HG02623 (cell line): ENCODE measurements at regions not wholly inside any gene's neighbourhood (a gene's known extent, or its start where the extent isn't known, plus 50 kb on each side); places are given as distances from the start of the nearest gene placed in this dataset.

Experiments
- ATAC-seq: cut with Tn5 transposase; IDR thresholded peaks from one replicate; pipeline ENCODE4 v1.9.1; 2021; ENCODE audit warnings: moderate library complexity; ENCODE audit not compliant: unreplicated experiment

DNA sequence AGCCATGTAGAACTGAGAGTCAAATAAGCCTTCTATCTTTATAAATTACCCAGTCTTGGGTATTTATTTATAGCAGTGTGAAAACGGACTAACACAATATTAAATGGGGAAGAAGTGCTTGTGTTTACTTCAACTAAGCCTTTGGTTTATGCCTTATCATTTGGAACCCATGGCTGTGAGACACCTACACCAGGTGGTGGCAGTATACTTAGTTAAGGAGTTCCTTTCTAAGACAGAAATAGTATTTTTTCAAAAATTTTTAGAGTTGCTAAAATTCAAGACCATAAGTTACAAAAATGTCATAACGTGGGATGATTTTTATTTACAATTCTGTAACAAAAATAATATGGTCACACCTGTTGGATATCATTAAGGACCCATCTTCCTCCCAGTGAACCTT is 354.5 kb upstream of the SOX14 start:
- ATAC-seq, result no peak

DNA sequence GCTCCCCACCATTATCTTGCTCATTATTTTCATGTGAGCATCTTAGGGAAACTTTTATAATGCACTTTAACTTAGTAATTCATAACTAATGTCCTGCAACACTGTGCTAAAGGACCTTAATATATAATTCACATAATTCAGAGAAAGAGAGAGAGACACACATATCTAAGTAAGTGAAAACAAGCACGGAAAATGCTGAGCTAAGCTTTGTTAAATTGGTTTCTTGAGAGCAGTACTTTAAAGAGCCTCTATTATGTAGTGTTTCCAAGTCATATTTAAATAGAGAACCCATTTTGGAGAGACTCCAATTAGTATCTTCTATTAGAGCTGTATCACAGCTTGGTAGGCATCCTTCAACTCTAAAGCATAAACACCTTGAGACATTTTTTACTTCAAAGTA is 354.1 kb upstream of the SOX14 start:
- no peak for ATAC-seq

GRCh38 chr3:137420198-137420995 is 343.7 kb upstream of the SOX14 start:
- no peak for ATAC-seq

GRCh38 chr3:137438561-137438960 is 325.6 kb upstream of the SOX14 start:
- no peak for ATAC-seq

DNA sequence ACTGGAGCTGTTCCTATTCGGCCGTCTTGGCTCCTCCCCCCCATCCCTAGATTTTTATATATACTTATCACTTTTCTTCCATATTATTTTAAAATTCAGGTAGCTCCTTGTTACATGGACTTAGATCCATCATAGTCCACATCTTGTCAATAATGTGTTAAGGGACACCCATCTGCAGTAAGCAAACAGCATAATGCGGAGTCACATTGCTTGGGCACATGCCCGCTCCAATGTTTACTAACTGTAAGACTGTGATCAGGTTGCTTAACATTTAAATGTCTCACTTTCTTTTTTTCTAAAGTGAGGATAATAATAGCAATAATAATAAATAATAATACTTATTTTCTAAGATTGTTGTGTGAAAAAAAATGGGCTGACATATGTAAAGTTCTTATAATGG is 303.2 kb upstream of the SOX14 start:
- ATAC-seq, result no peak

- no peak for ATAC-seq
Observed at GRCh38 chr3:137463131-137463530, 301.0 kb upstream of the SOX14 start.

- no peak for ATAC-seq
Observed at GRCh38 chr3:137464341-137464740, 299.8 kb upstream of the SOX14 start.

- ATAC-seq, result no peak
Observed at GRCh38 chr3:137468446-137468845, 295.7 kb upstream of the SOX14 start.

- ATAC-seq, result no peak
Observed at GRCh38 chr3:137469263-137469662, 294.9 kb upstream of the SOX14 start.

- ATAC-seq, result peak; percentile 45
Observed at GRCh38 chr3:137471130-137471529, 293.0 kb upstream of the SOX14 start.

DNA sequence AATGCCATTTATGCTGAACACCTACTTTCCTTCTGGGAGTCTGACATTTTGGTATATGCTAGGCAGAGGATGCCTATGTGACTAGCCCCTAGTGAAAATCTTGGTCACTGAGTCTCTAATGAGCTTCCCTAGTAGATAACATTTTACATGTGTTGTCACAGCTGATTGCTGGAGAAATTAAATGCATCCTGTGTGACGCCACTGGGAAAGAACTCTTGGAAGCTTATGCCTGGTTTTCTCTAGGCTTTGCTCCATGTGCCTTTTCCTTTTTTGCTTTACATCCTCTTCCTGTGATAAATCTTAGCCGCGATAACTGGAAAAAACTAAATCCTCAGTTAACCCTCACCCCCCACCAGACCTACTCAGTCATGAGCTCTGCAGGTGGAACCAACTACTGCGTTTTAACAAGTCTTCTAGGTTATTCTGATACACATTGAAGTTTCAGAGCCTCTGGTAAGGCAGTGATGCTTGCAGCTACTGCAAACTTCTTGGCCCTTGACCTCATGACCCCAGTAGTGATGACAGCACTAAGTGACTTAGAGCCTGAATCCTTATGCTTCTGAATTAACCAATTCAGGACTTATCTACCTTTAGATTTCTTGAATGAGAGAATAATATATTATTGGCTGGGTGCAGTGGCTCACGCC is 292.4 kb upstream of the SOX14 start:
- ATAC-seq, result no peak

- no peak for ATAC-seq
Observed at GRCh38 chr3:137477614-137478013, 286.5 kb upstream of the SOX14 start.

GRCh38 chr3:137509354-137510045 is 254.6 kb upstream of the SOX14 start:
- no peak for ATAC-seq

DNA sequence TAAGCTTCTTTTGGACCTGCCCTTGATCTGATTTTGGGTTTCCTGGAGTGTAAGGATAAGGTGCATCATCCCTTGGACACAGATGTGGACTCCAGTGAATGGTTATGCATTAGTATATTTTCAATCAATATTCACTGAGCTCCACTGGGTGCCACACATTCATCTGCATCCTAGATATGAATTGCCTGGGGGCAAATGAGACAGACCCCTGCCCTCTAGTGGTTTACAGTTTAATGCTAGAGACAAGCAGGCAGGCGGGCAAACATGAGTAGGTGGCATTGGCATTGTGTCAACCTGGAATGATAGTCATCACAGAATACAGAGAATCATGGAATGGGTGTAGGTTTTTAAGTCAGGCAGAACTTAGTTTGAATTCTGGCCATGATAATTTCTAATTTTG is 252.5 kb upstream of the SOX14 start:
- no peak for ATAC-seq

- ATAC-seq, result no peak
Observed at GRCh38 chr3:137514853-137515252, 249.3 kb upstream of the SOX14 start.

GRCh38 chr3:137519602-137520001 is 244.5 kb upstream of the SOX14 start:
- no peak for ATAC-seq

DNA sequence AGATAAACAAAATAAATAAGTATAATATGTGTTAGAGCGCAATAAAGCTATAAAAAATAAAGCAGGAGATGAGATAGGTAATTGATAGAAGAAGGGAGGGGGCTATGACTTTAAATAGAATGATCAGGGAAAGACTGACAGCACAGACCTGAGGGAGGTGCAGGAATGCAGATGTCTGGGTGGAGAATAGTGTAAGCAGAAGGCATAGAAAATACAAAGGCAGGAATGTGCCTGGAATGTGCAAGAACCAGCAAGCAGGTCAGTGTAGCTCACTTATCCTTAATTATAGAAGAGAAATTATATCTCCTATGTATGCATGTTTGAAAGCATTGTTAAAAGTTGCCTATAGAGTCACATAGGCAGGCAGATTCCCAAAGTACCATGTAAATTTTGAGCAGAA is 239.4 kb upstream of the SOX14 start:
- no peak for ATAC-seq

DNA sequence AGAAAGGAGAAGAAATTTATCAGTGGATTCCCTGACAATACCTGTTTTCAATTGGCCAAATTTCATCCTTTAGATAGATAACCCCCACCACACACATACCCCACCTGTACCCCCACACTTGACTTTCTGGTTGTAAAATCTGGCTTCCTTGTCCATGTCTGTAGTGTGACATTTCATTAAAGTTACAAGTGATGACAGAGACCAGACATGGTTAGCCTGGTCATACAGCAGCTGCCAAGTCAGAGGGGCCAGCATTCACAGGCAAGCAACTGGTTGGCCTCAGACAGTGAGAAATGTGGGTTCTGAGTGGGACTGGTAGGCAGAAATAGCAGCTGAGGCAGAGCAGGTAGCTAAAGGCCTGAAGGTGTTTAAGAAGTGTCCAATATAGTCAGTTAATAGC is 238.6 kb upstream of the SOX14 start:
- no peak for ATAC-seq

DNA sequence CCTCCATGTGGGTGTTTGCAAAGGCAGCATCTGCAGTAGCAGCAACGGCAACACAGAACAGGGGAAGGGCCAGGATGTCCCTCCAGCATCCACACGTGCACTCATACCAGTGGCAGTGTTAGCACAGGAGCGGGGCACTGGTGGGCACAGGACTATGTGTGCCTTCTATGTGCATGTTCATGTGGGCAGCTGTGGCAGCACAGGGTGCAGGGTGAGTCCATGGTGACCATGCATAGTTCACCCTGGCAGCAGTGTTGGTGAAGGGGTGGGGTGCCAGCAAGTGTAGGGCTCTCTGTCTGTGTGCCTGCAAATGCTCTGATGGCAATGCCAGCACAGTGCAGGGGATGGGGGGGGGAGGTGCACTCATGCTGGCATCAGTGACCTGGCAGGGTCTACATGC is 222.1 kb upstream of the SOX14 start:
- no peak for ATAC-seq

DNA sequence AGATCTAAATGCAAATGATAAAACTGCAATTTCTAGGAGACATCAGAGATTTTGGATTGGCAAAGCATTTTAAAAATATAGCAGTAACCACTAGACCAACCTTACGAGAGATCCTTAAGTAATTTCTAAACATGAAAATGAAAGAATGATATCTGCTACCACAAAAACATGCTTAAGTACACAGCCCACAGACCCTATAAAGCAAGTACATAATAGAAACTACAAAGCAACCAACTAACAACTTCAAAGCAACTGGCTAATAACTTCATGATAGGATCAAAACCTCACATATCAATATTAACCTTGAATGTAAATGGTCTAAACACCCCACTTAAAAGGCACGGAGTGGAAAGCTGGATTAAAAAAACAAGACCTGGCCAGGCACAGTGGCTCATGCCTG is 209.9 kb upstream of the SOX14 start:
- no peak for ATAC-seq

DNA sequence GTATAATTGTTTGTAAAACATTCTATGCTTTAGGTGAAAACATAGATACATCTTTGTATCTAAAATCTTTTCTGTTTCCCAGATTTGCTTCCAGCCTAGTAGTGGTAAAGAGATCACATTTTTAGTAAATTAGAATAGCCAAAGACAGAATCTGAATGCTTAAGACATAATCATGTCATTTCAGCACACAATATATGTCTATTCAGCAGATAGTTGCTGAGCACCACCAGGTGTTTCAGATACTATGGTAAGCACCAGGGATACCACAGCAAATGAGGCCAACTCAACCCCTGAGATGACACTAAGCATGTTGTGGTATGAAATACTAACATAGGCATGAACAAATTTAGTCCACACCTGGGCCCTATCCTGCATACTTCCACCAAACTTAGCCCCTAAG is 195.2 kb upstream of the SOX14 start:
- no peak for ATAC-seq

GRCh38 chr3:137572931-137573330 is 191.2 kb upstream of the SOX14 start:
- no peak for ATAC-seq
